HG03521 (cell line): ENCODE measurements at regions not wholly inside any gene's neighbourhood (a gene's known extent, or its start where the extent isn't known, plus 50 kb on each side); places are given as distances from the start of the nearest gene placed in this dataset.

Source experiments
- ATAC-seq: cut with Tn5 transposase; IDR thresholded peaks from one replicate; pipeline ENCODE4 v1.9.1; 2021; ENCODE audit warnings: mild to moderate bottlenecking, moderate library complexity; ENCODE audit not compliant: unreplicated experiment

DNA sequence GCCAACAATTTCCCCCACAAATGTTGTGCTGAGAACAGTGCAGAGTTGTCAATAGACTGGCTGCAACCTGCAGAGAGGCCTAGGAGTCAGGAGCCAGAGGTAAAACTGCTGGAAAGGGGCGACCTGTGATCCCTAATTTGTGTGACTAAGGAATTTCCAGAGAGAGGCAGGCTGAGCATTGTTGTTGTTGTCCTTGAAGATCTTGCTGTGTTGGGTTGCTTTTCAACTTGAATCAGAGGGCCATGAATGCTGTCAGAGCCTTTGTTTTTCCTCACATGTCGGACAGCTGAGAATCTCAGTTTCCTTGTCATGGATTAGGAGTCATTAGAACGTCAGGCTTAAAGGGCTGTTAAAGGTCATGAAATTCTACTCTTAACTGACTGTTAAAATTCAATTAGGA lies 134.6 kb upstream of the ASTN2 start:
- no peak for ATAC-seq

DNA sequence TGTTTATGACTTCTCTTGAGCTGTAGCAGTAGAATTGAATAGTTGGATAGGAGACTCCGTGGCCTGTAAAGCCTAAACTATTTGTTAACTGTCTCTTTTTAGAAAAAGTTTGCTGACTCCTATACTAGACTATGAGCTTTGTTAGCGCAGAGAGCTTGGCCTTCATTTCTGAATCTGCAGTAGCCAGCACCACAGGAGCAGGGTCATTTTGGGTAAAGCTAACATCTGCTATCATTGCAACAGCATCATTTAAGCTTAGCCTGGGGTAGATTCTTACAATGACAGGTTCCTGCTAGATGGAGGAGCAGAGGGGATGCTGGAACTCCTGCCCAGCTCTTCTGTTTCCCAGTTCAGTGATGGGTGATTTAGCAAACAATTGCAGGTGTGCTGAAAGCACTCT lies 133.7 kb upstream of the ASTN2 start:
- ATAC-seq, result no peak

DNA sequence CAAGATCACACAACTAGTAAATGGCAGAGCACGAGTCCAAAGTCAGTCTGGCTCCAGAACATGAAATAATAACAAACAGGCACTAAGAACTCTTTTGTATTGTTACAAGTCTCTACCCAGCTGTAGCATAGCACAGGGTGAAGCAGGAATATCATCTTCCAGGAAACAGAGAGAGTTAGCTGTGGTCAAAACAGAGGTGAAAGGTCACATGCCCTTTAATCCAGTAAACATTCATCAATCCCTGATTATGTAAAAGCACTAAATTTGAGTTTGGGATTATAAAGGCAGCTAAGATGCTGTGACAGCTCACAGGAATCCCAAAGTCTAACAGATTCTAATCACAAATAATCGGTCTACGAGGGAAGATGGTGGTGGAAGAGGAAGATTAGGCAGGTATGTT lies 133.0 kb upstream of the ASTN2 start:
- ATAC-seq, result no peak

DNA sequence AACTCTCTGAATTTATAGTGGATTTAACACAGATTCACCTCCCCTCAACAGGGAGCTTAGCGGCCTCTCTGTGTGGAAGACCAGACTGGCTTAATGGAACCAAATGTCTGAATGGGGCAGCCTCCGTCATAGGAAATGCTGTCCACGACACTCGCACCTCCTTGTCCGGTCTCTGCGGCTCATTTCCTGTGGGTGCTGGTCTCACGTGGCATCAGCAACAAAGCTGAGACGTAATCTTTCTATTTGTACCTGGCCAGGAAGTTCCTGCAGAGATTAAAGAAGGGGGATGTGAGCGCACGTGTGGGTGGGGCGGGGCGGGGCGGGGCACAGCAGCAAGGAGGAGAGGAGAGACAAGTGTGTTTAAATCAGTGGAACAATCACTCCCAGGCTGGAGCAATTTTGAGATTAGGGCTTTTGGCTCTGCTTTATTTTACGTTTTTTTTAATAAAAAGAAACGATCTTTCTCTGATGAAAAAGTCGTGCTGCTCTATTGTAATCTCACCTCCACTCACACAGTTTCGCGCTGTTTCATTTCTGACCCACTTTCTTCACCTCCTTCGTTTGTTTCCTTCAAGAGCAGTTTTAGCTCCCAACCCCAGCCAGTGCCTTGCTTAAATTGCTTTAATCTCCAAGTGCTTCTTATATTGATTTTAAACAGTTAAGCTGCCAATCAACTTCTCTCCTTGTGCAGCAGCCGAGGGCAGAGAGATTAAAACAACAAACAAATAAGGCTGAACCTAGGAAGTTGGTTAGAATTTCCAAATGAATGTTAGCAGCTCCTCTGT lies 132.2 kb upstream of the ASTN2 start:
- ATAC-seq, result no peak

DNA sequence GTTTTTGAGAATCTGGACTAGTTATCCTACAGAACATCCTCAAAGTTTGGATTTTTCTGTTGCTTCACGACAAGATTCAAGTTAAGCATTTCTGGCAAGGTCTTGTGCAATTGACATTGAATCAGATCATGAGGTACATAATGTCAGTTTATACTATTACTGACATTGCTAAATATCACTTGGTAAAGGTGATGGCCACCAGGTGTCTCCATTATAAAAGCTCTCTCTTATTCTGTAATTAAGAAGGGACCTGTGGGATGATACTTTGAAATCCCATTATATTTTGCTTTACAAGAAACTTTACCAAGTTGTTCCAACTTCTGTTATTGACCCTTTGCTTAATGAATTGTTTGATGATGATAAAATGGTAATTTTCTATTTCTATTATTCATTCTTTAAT lies 131.0 kb upstream of the ASTN2 start:
- ATAC-seq, result no peak

DNA sequence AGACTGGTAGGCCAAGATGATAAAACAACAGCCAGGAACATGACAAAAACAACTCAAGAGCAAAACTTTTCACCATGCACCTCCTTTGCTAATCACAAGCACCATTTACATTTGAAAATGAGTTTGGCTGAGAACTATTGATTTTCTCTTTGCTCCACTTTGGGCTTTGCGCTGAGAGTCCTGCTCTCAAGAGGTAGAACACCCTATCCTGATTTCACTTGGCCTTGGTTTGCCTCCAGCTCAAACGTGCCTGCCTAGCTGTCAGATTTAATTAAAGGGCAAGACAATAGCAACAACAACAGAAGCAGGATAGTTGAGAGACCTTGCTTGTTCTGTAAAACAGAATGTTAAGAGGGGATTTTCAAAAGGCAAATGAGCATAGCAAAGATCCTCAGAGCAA lies 128.2 kb upstream of the ASTN2 start:
- ATAC-seq, result no peak

DNA sequence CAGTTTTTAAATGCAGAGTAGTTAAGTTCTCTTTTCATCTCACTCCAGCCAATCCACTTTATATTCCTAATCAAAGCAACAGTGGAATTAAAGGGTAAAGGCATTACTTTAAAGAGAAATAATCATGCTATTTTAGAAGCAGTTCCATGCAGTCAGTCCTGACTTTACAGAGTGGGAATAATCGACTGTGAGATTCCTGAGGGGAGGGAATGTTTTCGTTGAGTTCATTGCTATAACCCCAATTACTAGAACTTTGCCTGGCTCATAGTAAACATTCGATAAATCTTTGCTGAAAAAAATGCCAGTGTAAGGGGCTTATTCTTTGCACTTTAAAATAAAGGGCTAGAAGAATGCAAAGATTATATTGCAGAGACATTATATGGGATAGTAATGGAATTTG lies 127.2 kb upstream of the ASTN2 start:
- ATAC-seq, result no peak

DNA sequence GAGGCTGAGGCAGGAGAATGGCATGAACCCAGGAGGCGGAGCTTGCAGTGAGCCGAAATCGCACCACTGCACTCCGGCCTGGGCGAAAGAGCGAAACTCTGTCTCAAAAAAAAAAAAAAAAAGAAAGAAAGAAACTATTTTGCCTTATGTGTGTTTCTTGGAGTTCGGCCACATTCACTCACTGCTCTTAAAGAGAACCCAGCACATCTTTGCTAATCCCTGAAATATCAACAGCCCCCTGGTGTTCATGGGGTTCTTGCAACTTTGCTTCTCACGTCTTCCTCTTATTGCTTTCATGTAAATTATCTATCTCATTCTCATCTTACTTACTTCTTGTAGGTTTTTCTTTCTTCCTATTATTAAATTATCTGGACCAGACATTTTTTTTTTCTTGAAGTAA lies 126.3 kb upstream of the ASTN2 start:
- no peak for ATAC-seq

DNA sequence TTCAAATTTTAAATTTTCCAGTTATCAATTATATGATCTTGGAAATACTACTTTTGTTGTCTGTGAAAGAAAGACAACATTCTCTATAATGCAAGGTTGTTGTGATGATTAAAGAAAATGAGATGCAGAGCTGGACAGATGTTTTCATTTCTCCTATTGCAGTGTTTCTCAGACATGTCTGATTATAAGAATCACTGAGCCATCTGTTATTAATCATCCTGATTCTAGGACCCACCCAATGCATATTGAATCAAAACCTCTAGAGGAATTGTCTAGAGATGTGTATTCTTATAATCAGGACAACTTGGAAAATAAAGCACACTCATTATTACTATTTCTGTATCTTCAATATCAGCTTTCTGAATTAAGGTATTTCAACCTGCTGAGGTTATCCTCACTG lies 121.1 kb upstream of the ASTN2 start:
- no peak for ATAC-seq

DNA sequence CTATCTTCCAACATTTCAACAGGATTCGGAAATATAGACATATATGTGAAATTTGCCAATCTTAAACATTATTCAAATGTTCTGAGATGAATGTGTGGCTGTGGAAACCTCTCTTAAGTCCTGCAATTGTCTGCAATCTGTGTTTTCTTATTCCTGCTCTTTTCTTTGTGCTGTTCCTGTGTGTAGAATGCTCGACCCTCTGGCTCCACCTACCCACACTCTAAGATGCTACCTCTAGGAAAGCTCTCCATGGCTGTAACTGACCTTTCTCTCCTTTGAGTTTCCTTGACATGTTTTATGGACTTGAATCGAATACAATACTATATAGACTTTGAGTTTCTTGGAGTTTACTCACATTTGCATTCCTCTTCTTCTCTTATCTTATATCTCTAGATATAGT lies 120.6 kb upstream of the ASTN2 start:
- ATAC-seq, result no peak

DNA sequence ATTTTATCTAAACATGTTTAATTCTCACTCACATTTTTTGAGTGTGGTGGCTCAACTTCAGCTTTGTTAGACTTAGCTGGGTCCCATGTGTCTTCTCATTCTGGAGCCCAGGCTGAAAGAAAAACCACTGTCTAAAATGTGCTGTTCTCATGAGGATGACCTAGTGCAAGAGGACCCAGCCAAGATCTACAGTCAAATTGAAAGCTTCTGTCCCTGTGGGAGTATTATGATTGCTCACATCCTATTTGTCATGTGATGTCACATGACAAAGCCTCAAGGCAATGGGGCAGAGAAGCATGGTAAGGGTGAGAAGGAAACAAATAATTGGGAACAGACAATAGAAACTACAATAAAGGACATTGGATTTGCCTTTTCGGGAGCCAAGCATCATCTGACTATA lies 113.4 kb upstream of the ASTN2 start:
- no peak for ATAC-seq

DNA sequence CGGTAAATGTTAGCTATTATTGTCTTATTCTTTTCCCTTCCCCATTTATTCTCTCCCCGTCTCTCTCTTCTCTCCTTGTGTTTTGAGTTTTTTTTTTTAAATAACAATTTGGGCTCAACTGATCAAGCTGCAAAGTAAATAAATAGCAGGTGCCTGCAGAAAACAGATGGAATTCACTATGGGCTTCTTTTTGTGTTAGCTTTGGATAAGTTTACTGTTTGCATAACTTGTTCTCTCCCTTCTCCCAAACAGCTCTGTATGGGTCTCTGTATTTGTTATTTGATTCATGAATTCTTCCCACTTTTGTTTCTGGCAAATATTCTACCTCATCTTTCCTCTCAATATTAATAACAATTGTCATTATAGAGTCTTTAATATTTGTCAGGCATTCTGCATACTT lies 111.8 kb upstream of the ASTN2 start:
- ATAC-seq, result no peak

DNA sequence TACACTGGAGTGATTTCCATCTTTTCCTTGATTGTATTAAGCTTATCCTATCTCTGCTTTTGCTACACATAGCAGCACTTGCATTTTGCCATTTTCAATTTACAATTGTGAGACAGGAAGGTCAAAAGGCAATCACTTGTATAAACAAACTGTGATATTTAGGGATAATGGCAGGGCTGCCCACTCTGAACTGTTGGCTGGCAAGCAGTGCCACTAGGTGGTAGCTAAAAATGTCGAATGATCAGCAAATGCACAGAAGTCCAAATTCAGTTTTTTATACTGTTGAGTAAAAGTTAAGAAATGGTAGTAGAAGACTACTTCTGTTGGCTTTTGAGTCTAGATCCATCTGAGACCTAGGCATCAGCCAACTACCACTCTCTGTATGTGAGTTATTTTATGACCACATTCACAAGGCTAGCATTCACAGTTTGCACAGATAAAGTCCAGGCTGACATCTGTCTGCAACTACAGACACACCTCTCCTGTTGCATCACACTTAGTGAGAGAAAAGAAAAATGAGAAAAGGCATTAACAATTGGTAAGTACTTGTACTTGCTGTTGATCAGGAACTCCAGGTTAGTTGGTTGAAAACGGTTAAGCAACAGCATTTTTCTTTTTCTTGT lies 108.8 kb upstream of the ASTN2 start:
- no peak for ATAC-seq

DNA sequence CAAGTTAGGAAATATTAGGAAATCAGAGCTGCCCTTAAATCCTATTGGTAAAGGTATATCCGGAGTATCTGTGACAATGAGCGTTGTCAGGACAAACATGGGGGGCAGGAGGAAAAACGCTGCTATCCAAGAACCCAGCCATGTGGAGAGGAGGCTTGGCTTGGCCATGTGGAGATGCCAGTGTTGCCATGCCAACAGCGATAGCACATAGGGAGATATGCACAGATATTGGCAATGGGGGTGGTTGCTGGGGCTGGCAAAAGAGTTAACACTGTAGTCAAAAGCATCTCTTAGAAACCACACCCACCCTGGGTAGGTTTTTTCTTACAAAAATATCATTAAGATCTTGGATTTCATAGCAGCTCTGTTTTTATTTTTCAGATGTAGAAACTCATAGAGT lies 106.4 kb upstream of the ASTN2 start:
- no peak for ATAC-seq

DNA sequence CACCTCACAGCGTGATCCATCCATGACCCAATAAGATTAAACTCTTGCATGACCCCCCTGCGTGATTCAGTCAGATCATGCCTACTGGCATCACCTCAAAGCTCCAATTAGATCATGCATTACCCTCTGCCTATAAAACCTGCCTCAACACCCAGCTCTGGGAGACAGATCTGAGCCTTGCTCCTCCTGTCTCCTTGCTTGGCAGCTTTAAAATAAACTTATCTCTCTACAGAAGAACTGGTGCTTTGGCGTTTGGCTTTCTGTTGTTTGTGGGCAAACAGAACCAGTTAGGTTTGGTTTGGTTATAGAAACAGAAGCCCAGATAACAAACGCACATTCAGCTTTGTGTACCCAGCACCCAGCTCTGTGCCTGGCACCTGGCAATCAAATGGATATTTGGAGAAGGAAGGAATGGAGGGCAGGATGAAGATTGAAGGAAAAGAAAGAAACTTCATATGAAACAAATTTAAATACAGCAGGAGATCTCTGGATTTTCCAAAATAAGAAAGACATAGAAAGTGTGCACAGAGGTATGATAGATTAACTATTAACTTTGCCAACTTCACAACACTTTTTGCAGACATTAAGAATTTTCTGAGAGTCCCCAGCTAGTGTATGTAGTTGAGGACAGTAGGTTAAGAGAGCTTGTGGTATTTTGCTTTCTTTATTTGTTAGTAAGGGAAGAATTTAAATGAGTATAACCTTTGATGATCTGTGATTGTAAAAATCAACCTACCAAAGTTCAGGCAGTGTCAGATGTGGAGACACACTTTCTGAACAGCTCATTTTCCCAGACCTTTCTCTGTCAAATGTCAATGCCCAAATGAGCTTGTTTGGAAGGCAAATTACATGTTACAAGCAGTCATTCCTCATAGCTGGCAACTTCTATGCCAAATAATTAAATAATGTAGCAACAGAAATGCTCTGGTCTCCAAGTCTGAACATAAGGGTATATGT lies 102.1 kb upstream of the ASTN2 start:
- no peak for ATAC-seq

DNA sequence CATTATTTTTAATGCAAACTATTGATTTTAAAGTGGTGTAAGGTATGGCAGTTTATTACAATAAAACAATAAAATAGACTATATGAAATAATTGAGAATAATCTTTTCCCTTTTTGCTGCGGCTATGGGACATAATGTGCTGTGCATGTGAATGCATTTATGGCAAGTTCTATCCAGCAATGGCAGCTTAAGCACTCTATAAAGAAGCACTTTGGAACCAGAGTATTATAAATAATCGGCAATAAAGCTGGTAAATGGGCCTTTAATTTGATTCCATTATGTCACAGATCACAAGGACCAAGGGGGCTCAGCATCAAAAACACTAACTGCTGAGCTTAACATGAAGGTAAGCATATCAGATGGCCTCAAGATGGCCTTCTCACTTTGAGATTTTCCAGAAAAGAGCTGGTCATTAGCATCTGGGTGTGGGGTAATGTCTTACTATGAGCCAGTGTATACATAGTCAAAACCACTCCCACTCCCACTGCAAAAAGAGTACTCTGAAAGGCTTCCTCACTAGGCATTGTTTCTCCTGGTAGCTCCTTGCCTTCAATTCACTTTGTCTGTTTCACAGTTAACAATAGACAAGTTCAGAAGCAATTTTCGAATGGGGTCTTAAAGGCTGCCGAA lies 97.1 kb upstream of the ASTN2 start:
- ATAC-seq, result no peak

DNA sequence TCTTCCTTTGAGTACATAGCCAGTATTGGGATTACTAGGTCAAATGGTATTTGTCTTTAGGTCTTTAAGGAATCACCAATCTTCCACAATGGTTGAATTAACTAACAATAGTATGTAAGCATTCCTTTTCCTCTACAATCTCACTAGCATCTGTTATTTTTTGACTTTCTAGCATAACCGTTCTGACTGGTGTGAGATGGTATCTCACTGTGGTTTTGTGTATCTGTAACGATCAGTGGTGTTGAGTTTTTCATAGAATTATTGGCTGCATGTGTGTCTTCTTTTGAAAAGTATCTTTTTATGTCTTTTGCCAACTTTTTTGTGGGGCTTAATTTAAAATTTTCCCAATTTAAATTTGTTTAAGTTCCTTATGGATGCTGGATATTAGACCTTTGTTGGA lies 81.5 kb upstream of the ASTN2 start:
- no peak for ATAC-seq

DNA sequence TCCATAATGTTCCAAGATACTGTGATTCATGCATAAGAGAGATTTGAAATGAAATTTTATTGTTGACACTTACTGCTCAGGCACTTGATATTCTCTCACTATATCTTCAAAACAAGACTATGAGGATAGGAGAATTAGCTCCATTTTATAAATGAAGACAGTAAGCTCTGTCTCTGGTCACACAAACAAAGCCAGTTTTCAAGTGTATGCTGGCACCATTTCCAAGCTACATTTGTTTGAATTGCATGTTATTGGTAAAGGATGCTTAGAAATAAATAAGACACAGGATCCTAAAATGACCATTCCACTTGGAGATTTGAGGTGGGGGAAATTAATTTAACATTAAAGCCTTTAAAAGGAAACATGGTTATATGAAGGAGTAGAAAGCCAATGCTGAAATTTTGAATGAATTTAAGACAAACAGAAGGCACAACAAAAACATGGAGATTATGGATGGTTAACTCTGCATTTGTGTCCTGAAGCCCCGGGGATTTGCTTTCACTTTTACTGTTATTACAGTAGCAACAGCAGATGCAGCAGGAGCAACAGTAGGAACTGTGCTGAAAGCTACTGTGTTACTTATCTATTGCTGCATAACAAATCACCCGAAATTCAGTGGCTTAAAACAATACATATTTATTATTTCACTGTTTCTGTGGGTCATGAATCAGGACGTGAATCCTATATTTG lies 79.7 kb upstream of the ASTN2 start:
- no peak for ATAC-seq

DNA sequence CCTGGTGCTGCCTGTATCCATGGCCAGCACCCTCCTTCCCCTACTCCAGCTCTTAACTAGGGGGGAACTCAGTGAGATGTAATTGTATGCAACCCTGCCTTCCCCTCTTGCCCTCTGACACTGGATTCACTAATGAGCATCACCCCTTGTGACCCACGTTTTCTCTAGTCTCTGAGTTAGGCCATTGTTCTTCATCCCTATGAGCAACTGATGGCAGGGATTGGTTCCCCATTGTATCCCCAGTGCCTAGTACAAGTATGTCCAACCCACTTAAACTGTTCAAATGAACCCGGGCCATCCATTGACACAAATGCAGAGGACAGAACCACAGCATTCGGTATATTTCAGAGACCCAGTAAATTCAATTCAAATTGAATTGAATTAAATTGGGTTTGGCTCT lies 77.6 kb upstream of the ASTN2 start:
- no peak for ATAC-seq

DNA sequence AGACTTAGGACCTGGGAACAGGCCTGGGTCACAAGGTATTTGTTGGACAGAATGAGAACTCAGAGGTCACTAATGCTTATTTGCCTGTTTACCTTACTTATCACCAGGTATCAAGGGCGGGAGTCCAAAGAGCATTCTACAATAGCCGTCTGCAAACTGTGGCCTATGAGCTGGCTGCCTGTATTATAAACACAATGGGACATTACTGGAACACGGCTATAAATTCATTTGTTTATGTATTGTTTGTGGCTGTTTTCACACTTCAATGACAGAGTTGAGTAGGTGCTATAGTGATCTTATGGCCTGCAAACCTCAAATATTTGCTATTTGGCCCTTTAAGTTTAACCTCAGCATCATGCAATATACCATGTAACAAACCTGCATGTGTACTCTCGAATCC lies 76.6 kb upstream of the ASTN2 start:
- ATAC-seq, result no peak

DNA sequence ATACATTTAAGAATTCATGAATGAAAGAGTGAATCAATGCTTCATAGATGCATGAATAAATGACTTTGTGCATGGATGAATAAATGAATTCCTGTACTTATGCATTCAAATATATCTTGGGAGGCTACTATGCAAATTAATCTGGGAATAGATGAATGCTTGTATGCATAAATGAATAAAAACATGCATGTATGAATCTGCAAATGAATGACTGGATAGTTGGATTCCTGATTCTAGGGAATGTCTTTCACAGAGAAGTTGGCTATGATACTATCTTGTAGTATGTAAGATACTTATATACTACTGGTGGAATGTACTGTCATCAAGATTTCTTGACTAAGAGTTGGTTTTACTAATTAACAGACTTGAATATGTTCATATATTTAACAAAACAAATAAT lies 75.3 kb upstream of the ASTN2 start:
- ATAC-seq, result no peak
